ENCODE measurements at regions not wholly inside any gene's neighbourhood (a gene's known extent, or its start where the extent isn't known, plus 50 kb on each side); places are given as distances from the start of the nearest gene placed in this dataset.

DNA sequence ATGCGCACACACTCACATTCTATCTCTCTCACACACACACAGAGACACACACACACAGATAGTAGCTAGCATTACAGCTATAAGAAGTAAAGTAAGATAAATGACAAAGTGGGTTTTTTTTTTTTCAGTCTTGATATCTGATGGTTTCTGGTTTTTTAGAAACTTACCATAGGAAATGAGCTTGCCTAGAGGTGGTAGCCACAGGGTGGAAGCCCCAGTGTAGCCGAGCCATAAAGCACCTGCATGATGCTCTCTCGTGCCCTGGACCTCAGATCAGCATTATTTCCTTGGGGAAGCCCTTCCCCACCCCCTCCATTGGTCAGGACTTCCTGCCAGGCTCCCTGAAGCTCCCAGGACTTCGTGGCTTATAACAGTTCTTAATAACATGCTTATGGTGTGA is 264.3 kb upstream of the C16orf82 start:
- H3K79me2 ChIP-seq (ENCODE audit: insufficient read depth, low read depth), result no peaks in the 10 kb centered on the region
- no peak overlapping the region for H3K9ac ChIP-seq
- H3K4me1 ChIP-seq (ENCODE audit: low read depth, poor library complexity, severe bottlenecking), result no peaks in the 10 kb centered on the region
- no peak overlapping the region for H2AFZ ChIP-seq (ENCODE audit: low read depth)
- no peaks in the 10 kb centered on the region for H4K20me1 ChIP-seq (ENCODE audit: insufficient read depth)
- no peaks in the 10 kb centered on the region for H3K36me3 ChIP-seq (ENCODE audit: insufficient read depth)
- no peak overlapping the region for H3K4me3 ChIP-seq (IDR thresholded peaks at IDR 0.05; ENCODE audit: insufficient read depth, low read depth, low read length)
- no peaks in the 10 kb centered on the region for H3K27me3 ChIP-seq (ENCODE audit: insufficient read depth, low read depth)
- no peak for TF ChIP-seq CTCF (conservative IDR thresholded peaks at IDR 0.05; ENCODE audit: low read depth, low read length)
- no peak overlapping the region for H3K27ac ChIP-seq
- no peak overlapping the region for H3K4me2 ChIP-seq

DNA sequence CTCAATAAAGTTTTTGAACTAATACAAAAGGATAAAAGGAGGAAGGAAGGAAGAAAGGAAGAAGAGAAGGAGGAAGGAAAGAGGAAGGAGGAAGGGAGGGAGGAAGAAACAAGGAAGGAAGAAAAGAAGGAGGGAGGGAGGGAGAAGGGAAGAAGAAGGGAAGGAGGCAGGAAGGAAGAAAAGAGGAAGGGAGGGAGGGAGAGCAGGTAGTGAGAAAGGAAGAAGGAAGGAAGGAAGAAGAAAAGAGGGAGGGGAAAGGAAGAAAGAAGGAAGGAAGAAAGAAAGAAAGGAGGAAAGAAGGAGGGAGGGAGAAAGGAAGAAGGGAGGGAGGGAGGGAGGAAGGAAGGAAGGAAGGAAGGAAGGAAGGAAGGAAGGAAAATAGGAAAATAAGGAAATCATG is 263.8 kb upstream of the C16orf82 start:
- no peaks in the 10 kb centered on the region for H4K20me1 ChIP-seq (ENCODE audit: insufficient read depth)
- no peak for TF ChIP-seq CTCF (conservative IDR thresholded peaks at IDR 0.05; ENCODE audit: low read depth, low read length)
- H3K36me3 ChIP-seq (ENCODE audit: insufficient read depth), result no peaks in the 10 kb centered on the region
- H2AFZ ChIP-seq (ENCODE audit: low read depth), result no peak overlapping the region
- H3K9ac ChIP-seq, result no peak overlapping the region
- H3K79me2 ChIP-seq (ENCODE audit: insufficient read depth, low read depth), result no peaks in the 10 kb centered on the region
- H3K4me2 ChIP-seq, result no peak overlapping the region
- no peaks in the 10 kb centered on the region for H3K4me1 ChIP-seq (ENCODE audit: low read depth, poor library complexity, severe bottlenecking)
- no peaks in the 10 kb centered on the region for H3K27me3 ChIP-seq (ENCODE audit: insufficient read depth, low read depth)
- H3K27ac ChIP-seq, result no peak overlapping the region
- H3K4me3 ChIP-seq (IDR thresholded peaks at IDR 0.05; ENCODE audit: insufficient read depth, low read depth, low read length), result no peak overlapping the region

- Histone ChIP-seq H3K9ac (no peak overlapping the region), H2AFZ (ENCODE audit: low read depth) (no peak overlapping the region), H3K36me3 (ENCODE audit: insufficient read depth) (no peaks in the 10 kb centered on the region), H3K4me2 (no peak overlapping the region), H4K20me1 (ENCODE audit: insufficient read depth) (no peaks in the 10 kb centered on the region), H3K4me1 (ENCODE audit: low read depth, poor library complexity, severe bottlenecking) (no peaks in the 10 kb centered on the region), H3K27ac (no peak overlapping the region), H3K79me2 (ENCODE audit: insufficient read depth, low read depth) (no peaks in the 10 kb centered on the region), H3K4me3 (IDR thresholded peaks at IDR 0.05; ENCODE audit: insufficient read depth, low read depth, low read length) (no peak overlapping the region), H3K27me3 (ENCODE audit: insufficient read depth, low read depth) (no peaks in the 10 kb centered on the region)
- TF ChIP-seq CTCF (conservative IDR thresholded peaks at IDR 0.05; ENCODE audit: low read depth, low read length), result no peak
Measured at GRCh38 chr16:26806657-26807056, 260.1 kb upstream of the C16orf82 start.

DNA sequence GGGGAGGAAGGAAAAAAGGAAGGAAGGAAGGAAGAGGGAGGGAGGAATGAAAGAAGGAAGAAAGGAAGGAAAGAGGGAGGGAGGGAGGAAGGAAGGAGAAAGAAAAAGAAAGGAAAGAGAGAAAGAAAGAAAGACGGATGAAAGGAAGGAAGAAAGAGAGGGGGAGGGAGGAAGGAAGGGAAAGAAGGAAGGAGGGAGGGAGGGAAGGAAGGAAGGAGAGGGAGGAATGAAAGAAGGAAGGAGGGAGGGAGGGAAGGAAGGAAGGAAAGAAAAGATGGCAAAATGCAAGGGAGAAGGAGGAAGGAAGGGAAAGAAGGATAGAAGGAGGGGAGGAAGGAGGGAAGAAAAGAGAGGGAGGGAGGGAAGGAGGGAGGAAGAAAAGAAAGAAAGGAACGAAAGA is 257.3 kb upstream of the C16orf82 start:
- H3K9ac ChIP-seq, result no peak overlapping the region
- H3K4me2 ChIP-seq, result no peak overlapping the region
- H4K20me1 ChIP-seq (ENCODE audit: insufficient read depth), result no peaks in the 10 kb centered on the region
- H3K27ac ChIP-seq, result no peak overlapping the region
- no peaks in the 10 kb centered on the region for H3K79me2 ChIP-seq (ENCODE audit: insufficient read depth, low read depth)
- no peaks in the 10 kb centered on the region for H3K36me3 ChIP-seq (ENCODE audit: insufficient read depth)
- H3K4me1 ChIP-seq (ENCODE audit: low read depth, poor library complexity, severe bottlenecking), result no peaks in the 10 kb centered on the region
- no peaks in the 10 kb centered on the region for H3K27me3 ChIP-seq (ENCODE audit: insufficient read depth, low read depth)
- no peak for TF ChIP-seq CTCF (conservative IDR thresholded peaks at IDR 0.05; ENCODE audit: low read depth, low read length)
- no peak overlapping the region for H3K4me3 ChIP-seq (IDR thresholded peaks at IDR 0.05; ENCODE audit: insufficient read depth, low read depth, low read length)
- no peak overlapping the region for H2AFZ ChIP-seq (ENCODE audit: low read depth)

DNA sequence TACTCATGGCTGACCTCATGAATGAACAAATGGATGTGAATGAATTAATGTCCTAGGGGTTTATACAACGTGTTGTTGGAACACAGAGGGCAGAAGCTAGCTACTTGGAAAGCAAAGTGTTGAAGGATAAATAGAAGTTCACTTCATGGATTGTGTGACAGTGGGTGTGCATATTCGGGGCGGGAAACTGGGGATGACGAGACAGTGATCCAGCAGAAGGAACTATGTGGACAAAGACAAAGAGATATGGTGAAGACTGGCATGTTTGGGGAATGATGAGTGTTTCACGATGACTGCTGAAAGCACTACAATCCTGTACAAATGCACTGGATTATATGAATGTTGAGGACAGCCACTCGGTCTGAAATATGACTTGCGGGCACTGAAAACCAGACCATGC is 250.5 kb upstream of the C16orf82 start:
- Histone ChIP-seq H3K27ac (no peak overlapping the region), H3K4me2 (no peak overlapping the region), H4K20me1 (ENCODE audit: insufficient read depth) (no peaks in the 10 kb centered on the region), H3K79me2 (ENCODE audit: insufficient read depth, low read depth) (no peaks in the 10 kb centered on the region), H3K27me3 (ENCODE audit: insufficient read depth, low read depth) (no peaks in the 10 kb centered on the region), H3K4me1 (ENCODE audit: low read depth, poor library complexity, severe bottlenecking) (no peaks in the 10 kb centered on the region), H3K36me3 (ENCODE audit: insufficient read depth) (no peaks in the 10 kb centered on the region), H3K4me3 (IDR thresholded peaks at IDR 0.05; ENCODE audit: insufficient read depth, low read depth, low read length) (no peak overlapping the region), H3K9ac (no peak overlapping the region), H2AFZ (ENCODE audit: low read depth) (no peak overlapping the region)
- TF ChIP-seq CTCF (conservative IDR thresholded peaks at IDR 0.05; ENCODE audit: low read depth, low read length), result no peak
